ENCODE measurements at regions not wholly inside any gene's neighbourhood (a gene's known extent, or its start where the extent isn't known, plus 50 kb on each side); places are given as distances from the start of the nearest gene placed in this dataset.

- Histone ChIP-seq H3K4me1 (ENCODE audit: control insufficient read depth in 1 of 2, insufficient read depth in 2 of 2, low read length in 2 of 2) (no peaks in the 10 kb centered on the region), H3K27ac (ENCODE audit: low read depth, low read length) (no peak overlapping the region), H3K79me2 (ENCODE audit: insufficient read depth, low read length) (no peaks in the 10 kb centered on the region), H3K9ac (ENCODE audit: low read length) (no peak overlapping the region), H3K9me3 (ENCODE audit: control insufficient read depth in 1 of 2, insufficient read depth in 1 of 2, low read depth in 1 of 2, low read length in 2 of 2) (no peaks in the 10 kb centered on the region), H3K4me3 (replicated peaks in 1 of 2; ENCODE audit: low read depth in 1 of 2, low read length in 2 of 2) (no peak overlapping the region), H3K9me2 (ENCODE audit: insufficient read depth) (no peaks in the 10 kb centered on the region), H4K20me1 (ENCODE audit: insufficient read depth) (no peaks in the 10 kb centered on the region), H3K27me3 (ENCODE audit: insufficient read depth, low read length) (no peaks in the 10 kb centered on the region), H3K36me3 (ENCODE audit: control insufficient read depth in 1 of 2, insufficient read depth in 2 of 2, low read length in 2 of 2) (no peaks in the 10 kb centered on the region), H2AFZ (ENCODE audit: low read depth, low read length, poor library complexity, severe bottlenecking) (no peak overlapping the region), H3K4me2 (ENCODE audit: low read length) (no peak overlapping the region)
- TF ChIP-seq POLR2AphosphoS5 (IDR thresholded peaks at IDR 0.05; ENCODE audit: low read depth, low read length) (no peak), CEBPB (IDR thresholded peaks at IDR 0.05; ENCODE audit: low read depth) (no peak), SP1 (IDR thresholded peaks at IDR 0.05; ENCODE audit: low read depth) (no peak), ATF3 (IDR thresholded peaks at IDR 0.05) (no peak)
- intact Hi-C loops (cut with micrococcal nuclease) = no loop called here
- ChIA-PET CTCF (no interaction called here), RAD21 (ENCODE audit: low non-redundant PET in 1 of 2, low total read pairs in 2 of 2, uncharacterized antibody in 2 of 2, unreplicated experiment in 2 of 2) (interaction anchor here in 1 of 2 experiments (0.7 kb wide), 1 partner anchor 1611 kb away, joined by 3 read pairs; no protein-coding TSS in a partner anchor), POLR2A (no interaction called here)
- DNase-seq (ENCODE audit: low read depth, low spot score) (no peak), ATAC-seq (no peak)
- no TSS peak for BruUV-seq (replicated peaks)
Measured at GRCh38 chr17:15134363-15134762, 130.8 kb downstream of the PMP22 start.

GRCh38 chr17:15133826-15134225, 131.3 kb downstream of the PMP22 start:
- POLR2A ChIA-PET = no interaction called here
- no peak for TF ChIP-seq POLR2AphosphoS5 (IDR thresholded peaks at IDR 0.05; ENCODE audit: low read depth, low read length)
- no peaks in the 10 kb centered on the region for H3K79me2 ChIP-seq (ENCODE audit: insufficient read depth, low read length)
- no peaks in the 10 kb centered on the region for H3K27me3 ChIP-seq (ENCODE audit: insufficient read depth, low read length)
- H3K4me1 ChIP-seq (ENCODE audit: control insufficient read depth in 1 of 2, insufficient read depth in 2 of 2, low read length in 2 of 2) = no peaks in the 10 kb centered on the region
- no peaks in the 10 kb centered on the region for H3K36me3 ChIP-seq (ENCODE audit: control insufficient read depth in 1 of 2, insufficient read depth in 2 of 2, low read length in 2 of 2)
- no peaks in the 10 kb centered on the region for H3K9me2 ChIP-seq (ENCODE audit: insufficient read depth)
- CTCF ChIA-PET = no interaction called here
- ATAC-seq = no peak
- no peak overlapping the region for H3K9ac ChIP-seq (ENCODE audit: low read length)
- no TSS peak for BruUV-seq (replicated peaks)
- no peak overlapping the region for H3K4me2 ChIP-seq (ENCODE audit: low read length)
- no peak for DNase-seq (ENCODE audit: low read depth, low spot score)
- H2AFZ ChIP-seq (ENCODE audit: low read depth, low read length, poor library complexity, severe bottlenecking) = no peak overlapping the region
- H3K9me3 ChIP-seq (ENCODE audit: control insufficient read depth in 1 of 2, insufficient read depth in 1 of 2, low read depth in 1 of 2, low read length in 2 of 2) = no peaks in the 10 kb centered on the region
- intact Hi-C loops (cut with micrococcal nuclease) = no loop called here
- H3K4me3 ChIP-seq (replicated peaks in 1 of 2; ENCODE audit: low read depth in 1 of 2, low read length in 2 of 2) = no peak overlapping the region
- RAD21 ChIA-PET (ENCODE audit: low non-redundant PET in 1 of 2, low total read pairs in 2 of 2, uncharacterized antibody in 2 of 2, unreplicated experiment in 2 of 2) = interaction anchor here in 1 of 2 experiments (0.7 kb wide), 1 partner anchor 1611 kb away, joined by 3 read pairs; no protein-coding TSS in a partner anchor
- no peaks in the 10 kb centered on the region for H4K20me1 ChIP-seq (ENCODE audit: insufficient read depth)
- no peak overlapping the region for H3K27ac ChIP-seq (ENCODE audit: low read depth, low read length)
